ENCODE measurements at regions not wholly inside any gene's neighbourhood (a gene's known extent, or its start where the extent isn't known, plus 50 kb on each side); places are given as distances from the start of the nearest gene placed in this dataset.
"Not testable (repeated sequence)": the region's sequence is repeated elsewhere in the genome, so short reads cannot be mapped to it uniquely, and the experiment has no call there.

DNA sequence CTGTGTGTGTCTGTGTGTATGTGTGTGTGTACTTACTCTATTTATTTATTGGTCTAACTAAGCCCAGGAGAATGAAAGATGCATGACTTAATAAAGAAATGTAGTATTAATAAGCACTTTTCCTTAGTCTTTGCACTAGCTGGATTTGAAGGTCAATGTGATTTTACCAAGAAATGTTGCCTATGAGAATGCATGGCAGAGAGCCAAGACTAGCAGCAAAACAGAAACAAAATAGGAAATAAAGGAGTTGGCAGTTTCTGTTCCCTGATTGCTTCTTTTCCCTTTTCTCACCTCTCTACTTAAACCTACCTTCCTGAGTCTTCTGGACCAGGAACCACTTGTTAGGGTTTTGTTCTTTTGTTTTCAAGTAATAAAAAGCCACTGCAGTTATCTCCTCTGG lies 286.1 kb downstream of the KCTD12 start:
- no peak for DNase-seq

DNA sequence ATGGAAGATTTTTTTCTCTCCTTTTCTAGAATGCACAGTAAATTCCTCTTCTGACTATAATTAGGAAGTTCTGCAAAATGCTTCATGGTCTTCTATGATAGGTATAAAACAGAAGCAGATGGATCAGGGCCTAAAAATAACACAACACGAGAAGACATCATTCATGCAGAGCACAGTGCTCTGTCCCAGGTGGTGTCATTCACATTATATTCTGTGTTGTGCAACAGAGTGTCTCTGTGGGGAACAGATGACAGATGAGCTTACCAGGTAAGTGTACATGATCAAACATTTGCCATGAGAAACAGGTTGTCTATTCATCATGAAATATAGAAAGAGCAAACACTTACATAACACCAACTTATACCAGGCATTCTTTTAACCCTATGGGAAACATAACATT lies 288.3 kb downstream of the KCTD12 start:
- no peak for DNase-seq

DNA sequence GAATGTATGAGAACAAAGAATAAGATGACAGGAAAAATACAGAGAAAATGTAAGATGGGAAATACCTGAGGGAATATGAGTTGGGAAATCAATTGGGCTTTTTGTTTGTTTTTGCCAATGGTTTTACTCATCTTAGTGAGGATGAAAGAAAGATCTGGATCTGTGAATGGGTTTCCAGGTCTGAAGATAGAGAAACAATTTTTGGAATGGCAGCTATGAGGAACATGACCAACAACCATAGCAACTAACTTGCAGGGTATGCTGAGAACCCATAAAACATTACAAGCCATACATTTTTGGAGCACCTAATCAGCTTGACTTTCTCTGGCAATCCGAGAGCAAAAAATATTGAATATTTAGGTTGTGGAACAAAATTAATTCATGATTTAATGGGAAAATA lies 290.0 kb downstream of the KCTD12 start:
- DNase-seq = no peak

DNA sequence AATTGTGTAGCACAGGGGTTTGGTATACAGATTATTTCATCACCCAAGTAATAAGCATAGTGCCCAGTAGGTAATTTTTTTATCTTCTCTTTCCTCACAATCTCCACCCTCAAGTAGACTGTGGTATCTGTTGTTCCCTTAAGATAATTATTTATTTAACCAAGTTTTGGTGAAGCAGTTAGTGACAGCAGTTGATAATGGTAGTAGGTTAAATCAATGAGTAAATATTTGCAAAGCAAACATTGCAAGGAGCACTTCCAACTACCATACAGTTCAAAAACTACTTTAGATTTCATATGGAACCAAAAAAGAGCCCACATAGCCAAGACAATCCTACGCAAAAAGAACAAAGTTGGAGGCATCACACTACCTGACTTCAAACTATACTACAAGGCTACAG lies 291.8 kb downstream of the KCTD12 start:
- no peak for DNase-seq

DNA sequence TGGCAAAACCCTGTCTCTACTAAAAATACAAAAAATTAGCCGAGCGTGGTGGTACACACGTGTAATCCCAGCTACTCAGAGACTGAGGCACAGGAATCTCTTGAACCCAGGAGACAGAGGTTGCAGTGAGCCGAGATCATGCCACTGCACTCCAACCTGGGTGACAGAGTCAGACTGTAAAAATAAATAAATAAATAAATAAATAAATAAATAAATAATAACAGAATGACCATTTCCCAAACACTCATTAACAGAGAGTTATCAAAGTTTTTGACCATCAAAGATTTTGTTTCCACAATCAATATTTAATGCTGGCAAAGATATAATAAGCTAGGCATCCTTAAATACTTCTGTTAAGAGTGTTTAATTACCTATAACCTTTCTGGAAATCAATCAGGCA lies 299.4 kb downstream of the KCTD12 start:
- no peak for DNase-seq

DNA sequence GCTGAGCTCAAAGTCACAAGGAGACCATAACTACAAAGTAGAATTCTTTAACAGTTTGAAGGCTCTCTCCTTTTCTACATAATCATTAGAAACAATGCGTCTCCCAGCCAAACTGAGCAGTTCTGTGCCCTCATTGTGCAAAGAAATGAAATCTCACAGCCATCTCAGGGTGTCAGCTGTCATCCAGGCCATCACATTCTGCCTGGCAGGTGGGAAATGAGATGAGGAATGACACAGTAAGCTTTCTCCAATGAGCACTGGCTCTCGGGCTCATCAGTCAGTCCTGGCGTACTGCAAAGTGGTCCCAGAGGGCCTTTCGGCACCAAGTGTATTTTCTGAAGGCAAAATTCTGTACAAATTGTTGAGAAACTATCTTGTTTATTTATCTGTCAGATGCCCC lies 306.5 kb downstream of the KCTD12 start:
- DNase-seq = no peak

DNA sequence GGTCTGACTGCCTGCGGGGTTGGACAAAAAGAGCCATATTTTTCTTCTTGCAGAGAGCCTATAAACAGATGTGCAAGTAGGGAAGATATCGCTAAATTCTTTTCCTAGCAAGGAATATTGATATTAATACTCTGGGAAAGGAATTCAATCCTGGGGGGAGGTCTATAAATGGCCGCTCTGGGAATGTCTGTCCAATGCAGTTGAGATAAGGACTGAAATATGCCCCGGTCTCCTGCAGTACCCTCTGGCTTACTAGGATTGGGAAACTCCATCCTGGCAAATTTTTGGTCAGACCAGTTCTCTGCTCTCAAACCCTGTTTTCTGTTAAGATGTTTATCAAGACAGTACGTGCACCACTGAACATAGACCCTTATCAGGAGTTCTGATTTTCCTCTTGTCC lies 310.6 kb downstream of the KCTD12 start:
- DNase-seq = not testable (repeated sequence)

DNA sequence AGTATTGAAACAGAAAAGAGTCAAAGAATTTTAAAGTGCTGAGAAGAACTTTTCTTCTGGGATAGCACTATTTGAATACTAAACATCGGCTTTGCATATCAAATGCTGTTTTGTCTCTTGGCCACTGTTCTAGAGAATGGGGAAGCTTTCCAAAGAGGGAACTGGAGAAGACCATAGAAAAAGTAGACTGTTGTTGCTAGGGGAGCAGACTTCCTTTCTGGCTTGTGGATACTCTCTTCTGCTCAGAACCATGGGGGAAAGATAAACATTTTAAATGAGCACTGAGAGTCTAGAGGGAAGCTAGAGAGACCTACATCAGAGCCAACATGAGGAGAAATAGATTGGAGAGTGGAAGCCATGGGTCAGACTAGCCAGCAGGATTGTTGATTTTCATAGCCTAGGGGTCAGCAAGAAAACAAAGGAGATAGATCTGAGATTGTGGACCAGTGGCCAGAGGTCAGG lies 315.7 kb downstream of the KCTD12 start:
- DNase-seq = no peak

DNA sequence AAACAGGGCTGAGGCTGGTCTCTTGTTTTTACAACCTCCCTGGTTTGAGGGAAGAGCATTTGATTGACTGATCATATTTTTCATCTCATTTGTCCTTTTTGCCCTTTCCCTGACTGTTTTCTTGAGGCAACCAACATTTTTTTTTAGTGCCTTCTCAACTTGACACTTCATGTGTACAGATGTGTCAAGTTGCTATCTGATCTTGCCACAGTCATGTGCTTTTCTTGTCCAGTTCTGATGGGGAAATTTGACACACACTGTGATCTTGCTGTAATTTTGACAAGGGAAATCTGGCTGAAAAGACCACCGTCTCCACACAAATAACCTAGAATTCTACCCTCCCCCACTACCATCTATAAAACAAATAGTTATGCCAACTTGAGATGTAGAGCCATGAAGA lies 329.6 kb downstream of the KCTD12 start:
- no peak for DNase-seq

DNA sequence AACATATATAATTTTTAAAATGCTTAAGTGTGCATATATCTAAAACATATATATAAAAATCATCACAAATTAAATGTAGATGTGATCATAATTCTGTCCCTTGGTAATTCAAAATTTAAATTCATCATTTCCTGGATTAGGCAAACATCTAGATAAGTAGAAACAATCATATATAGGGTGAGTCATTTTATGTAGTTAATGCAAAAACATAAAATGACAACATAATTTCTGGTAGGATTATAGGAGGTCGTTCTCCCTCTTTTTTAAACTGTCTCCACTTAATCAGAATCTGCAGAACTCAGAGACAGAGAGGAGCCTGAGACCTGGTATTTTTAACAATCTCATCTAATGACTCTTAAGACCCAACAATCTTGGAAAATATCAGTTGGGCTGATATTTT lies 333.4 kb downstream of the KCTD12 start:
- no peak for DNase-seq

DNA sequence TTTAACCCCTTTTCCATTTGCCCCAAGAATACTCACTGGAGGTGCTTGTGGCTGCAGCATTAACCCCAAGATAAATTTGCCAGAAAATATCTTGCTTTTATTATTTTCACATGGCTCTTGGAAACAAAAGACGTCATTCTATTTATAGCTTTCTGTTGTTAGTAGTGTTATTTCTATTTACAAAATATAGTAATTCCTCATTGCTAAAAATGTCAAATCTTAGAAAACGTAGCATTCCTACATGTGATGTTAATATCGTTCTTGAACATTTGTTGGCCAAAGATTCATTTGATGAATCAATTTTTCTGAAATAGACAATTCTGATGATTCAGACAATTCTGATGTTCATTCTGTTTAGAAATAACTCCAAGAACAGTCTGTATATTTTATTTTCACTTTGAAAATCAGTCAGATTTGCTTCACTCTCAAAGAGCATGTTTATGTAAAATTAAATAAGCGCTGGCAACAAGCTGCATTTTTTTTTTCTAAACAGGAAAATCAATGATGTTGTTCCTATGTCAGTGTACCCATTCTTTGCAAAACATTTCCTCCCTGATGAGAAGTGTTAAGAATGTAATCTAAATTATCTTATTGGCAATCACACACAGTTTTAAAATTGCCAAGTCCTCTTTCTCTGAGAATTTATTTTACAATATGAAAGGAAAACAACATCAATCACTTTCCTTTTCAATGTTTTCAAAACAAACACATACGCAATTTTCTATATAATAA lies 334.0 kb downstream of the KCTD12 start:
- no peak for DNase-seq

DNA sequence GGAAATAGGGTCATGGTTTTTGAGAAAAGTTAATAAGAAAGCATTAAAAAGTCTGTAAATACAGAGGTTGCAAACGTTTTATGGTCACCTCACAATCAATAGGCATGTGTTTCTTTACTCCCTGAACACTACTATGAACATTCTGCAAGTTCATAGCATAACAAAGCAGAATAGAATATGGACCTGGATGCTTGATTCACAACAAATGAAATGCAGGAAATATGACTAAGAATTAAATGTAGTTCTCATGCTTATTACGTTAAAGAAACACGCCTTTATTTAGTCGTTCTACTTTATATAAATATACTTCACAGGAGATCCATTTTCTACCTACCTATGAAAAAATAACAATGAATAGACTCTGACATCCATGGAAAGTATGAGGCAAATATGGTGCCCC lies 344.0 kb downstream of the KCTD12 start:
- DNase-seq = no peak

DNA sequence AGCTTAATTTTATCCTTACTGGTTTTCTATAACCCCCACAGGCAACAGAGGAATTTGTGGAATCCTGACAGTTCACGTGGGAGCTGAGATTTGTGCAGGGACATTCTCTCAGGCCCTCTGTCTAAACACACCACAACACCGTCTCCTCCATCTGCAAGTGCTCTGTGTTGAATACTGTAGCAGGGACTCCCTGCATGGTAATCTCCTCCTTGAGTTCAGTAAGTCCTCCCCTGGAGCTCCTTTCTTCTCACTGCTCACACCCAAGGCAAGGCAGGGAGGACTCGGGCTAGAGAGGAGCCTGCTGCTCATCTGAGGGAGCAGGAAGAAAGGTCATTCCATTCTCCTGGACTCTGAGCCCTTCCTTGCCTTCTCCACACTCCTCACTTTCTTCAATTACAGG lies 348.2 kb downstream of the KCTD12 start:
- no peak for DNase-seq

DNA sequence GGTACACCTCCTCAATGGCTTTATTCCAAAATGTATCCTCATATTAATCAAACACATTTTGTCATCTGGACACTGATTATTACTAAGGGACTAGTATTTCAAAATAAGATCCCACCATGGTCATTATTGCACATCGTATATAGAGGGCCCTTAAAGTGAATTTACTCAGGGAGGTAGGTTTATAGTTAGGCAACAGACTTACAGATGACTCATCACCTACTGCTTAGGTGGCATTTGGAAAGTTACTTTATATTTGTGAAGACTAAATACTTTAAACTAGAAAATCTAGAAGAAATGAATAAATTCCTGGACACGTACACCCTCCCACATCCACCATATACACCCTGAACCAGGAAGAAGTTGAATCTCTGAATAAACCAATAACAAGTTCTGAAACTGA lies 353.0 kb downstream of the KCTD12 start:
- no peak for DNase-seq

DNA sequence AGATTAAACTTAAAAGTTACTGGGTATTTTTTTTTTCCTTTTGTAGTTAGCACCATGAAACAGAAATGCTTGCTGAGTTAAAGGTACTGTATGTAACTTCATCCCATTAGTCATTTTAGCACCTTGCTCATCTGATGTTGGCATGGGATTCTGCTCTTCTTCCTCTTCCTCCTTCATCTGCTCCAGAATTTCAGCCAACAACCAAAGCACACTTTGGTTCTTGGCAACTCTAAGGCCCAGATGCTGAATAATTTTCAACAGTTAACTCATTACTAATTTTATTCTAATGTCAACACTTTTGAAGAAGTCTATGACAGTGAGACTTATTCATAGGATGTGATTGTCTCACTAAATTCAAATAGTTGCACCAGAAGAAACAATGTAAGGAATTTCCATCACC lies 359.2 kb downstream of the KCTD12 start:
- no peak for DNase-seq

DNA sequence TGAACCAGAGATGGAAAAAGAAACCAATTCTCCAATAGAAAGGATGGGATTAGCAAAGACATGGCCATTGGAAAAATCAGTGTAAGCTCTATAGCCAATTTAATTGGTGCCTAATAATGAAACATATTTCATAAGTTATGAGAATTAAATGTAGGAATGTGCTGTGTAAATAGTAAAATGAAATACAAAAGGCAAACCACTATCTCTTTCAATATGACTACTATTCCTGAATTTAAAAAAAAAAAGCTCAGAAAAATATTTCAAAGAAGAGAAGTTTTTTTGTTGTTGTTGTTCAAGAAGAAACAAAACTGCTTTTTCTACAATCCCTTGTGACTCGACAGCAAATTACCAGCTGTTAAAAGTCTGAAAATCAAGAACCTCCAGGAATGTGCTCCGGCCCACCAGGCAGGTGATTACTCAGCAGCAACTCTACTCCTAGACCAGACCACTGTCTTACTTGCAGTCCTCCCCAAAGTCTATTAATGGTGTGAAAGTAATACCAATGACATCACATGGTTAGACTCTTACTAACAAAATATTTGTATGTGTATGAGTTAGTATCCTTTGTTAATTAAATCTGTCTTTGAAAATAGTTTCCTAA lies 362.4 kb downstream of the KCTD12 start:
- no peak for DNase-seq

DNA sequence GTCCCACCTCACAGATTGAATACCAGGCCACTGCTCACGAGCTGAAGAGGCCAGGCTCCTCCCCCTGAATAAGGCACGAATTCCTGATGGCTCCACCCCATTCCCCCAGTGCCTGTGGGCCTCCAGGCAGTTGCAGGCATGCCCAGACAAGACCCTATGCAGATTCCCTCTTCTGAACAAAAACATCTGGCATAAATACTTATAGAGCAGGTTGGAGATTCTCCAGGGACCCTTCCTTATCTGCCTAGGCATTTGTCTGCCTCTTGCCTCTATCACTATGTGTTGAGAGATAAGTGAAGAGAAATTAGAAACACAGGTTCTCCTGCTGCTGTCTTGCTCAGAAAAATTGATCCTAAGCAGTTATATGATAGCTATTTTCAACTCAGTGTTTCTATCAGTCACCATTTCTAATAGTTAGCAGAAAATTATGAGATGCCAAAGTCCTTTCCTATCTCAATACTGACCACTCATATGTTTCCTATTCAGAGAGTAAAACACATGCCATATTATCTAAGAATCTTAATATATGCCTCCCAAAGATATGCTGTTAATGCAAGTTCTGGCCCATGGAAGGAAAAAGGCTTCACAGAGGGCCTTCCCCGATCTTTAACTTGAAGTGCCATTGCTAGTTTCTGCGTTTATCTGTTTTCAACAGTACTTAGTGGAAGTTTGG lies 364.0 kb downstream of the KCTD12 start:
- DNase-seq = no peak

DNA sequence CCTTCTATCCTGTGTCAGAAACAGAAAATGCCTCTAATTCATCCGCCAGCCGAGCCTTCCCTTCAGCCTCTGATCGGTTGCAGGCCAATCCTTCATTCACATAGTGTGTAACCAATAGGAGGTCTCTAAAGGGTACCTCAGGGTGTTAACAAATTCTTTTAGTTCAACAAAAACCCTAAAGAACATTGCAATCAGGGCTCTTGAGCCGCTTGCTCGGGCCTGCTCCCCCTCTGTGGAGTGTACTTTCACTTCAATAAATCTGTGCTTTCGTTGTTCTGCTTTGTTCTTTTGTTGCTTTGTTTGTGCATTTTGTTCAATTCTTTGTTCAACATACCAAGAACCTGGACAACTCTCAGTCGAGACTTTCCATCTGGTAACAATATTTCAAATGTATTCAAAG lies 366.5 kb downstream of the KCTD12 start:
- DNase-seq = no peak

DNA sequence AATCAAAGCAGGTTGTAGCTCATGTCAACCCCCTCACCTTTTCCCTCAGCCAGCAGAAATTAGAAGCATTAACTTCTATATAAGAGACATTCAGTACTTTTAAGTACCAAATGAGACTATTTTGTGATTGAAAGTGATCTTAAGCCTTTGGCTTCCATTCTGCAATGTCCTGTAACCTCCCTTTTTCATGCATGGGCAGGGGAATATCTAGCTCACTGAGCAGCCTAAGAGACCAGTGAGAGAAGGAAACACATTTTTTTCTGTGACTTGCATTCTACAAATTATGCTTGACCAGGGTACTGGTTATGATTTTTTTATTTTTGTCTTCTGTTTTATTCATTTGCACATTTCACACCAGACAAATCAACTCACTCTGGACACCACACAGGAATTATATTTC lies 369.6 kb downstream of the KCTD12 start:
- DNase-seq = no peak

DNA sequence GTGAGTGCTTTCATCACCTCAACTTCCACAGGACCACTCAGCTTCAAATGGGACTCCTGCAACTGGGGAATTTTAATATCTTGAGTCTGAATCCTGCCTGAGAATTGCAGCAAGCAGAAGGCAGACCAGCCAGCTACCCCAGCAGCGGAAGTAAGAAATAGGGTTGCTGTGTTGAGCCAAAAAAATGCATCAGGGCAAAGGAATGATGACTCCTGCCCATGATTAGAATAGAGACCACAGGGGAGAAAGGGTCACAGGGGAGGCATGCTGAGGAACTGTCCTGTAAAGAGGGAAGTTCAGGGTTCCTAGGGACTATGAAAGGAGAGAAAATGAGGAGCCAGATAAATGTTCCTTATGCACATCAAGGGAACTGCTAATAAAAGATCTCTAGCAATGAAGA lies 370.2 kb downstream of the KCTD12 start:
- DNase-seq = no peak

DNA sequence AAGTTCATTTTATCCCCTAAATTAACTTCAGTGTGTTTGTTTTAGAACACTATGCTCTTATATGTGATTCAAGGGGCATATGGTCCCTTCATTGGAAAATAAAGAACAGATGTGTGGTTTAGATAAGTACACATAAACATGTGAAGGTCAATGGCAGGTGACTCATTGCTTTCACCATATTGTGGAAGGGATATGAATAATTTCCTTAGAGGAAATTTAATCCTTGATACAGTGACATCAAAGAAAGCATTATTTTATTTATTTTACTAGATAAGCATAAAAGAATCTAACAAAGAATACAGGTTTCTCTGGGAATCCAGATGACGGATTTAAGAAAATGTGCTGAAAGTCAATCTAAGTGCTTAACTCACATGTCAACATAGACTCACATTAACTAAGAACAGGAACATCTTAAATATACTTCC lies 373.5 kb downstream of the KCTD12 start:
- DNase-seq = no peak

DNA sequence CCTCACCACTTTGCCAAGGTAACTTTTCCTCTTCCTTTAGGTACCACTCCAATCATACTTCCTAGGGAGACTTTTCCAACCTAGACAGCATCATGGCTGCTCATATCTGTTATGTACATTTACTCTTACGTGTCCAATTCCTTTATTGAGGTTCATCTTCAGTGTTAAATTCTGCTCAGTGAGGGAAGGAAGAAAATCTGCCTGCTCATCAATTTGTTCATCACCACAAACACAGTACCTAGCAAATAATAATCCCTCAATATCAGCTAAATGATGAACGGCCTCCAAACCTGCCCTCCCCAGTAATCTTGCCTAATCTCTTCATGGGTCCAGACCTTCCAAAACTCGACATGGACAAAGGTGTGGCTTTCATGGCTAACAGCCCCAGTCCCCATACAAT lies 380.8 kb downstream of the KCTD12 start:
- no peak for DNase-seq

DNA sequence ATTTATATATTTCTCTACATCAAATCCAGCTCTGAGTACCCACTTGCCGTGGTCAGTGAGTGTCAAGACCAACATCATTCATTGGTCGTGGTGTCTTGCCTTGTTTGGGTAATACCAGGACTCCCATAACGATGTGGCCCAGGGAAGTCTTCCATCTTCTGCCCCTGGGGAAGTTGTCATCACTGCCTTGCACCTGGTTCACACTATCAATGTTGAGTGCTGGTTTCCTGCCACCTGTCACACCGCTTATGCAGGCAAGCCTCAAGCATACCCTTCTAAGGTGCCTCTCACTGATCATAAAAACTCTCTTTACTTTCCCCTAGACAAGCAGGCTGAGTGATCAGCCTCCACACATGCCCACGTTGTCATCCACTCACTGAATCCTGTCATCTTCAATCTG lies 382.4 kb downstream of the KCTD12 start:
- DNase-seq = no peak

DNA sequence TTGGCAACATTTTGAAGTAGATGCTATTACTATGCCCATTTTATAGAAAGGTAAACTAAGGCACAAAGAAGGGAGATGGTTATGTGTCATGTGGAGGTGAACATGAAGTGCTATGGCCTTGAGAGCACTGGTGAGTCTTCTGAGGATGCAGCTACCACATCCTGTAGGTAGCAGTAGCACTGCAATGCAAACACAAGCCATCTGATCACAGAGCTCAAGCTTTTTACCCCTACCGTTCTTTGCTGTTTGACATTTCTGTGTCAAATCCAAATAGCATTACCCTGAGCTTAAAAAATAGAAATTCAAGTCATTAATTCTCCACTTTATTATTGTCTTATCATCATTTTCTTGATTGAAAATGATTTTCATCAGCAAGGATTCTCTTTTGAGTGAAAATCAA lies 382.9 kb downstream of the KCTD12 start:
- no peak for DNase-seq

DNA sequence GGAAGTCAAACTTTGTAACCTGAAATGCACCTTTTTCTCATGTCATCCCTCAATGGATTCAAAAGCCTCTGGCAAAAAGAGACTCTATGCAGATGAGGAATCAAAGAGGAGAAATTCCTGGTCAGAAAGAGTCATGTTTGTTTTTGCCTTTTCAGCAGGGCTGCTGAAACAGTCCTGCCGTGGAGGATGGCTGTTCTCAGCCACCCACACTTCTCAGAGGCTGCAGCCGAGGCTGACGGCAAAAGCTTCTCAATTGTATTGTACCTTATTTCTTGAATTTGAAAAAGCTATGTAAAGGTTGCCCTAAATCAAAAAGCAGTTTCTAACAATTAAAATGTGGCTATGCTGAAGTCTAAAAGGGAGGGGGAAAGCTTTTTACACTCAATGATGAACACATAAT lies 385.3 kb downstream of the KCTD12 start:
- no peak for DNase-seq
